ENCODE measurements at regions not wholly inside any gene's neighbourhood (a gene's known extent, or its start where the extent isn't known, plus 50 kb on each side); places are given as distances from the start of the nearest gene placed in this dataset.

DNA sequence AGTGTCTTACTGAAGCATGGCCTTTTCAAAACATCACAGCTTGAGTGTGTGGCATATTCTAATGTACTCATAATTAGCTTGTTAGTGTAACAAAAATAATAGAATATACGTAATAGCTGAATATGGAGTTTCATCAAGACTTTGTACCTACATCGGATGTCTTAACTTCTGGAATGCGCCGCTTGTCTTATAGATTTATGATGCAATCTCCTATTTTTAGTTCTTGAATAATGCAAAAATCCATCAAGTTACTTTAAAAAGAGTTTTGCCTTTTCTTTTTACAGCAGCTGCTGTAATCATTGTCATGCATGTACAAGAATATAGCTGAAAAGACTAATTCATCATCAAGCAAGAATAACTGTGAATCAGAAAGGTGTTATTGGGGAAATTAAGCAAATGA, 140.7 kb upstream of the SCN7A start:
- Histone ChIP-seq H3K79me2 (ENCODE audit: insufficient read depth, low read length) (no peaks in the 10 kb centered on the region), H3K9me2 (ENCODE audit: low read depth, low read length) (no peaks in the 10 kb centered on the region), H3K27ac (ENCODE audit: low read depth, low read length, poor library complexity, severe bottlenecking) (no peak overlapping the region), H3K4me1 (ENCODE audit: insufficient read depth, low read length, severe bottlenecking) (no peaks in the 10 kb centered on the region), H3K27me3 (ENCODE audit: insufficient read depth, low read length) (no peaks in the 10 kb centered on the region), H4K20me1 (ENCODE audit: insufficient read depth, low read length) (no peaks in the 10 kb centered on the region), H3K9me3 (ENCODE audit: low read length) (no peaks in the 10 kb centered on the region), H3K4me2 (ENCODE audit: low read length) (no peak overlapping the region), H2AFZ (ENCODE audit: low read length) (no peak overlapping the region), H3K4me3 (ENCODE audit: low read depth, low read length, poor library complexity, severe bottlenecking) (no peak overlapping the region), H3K36me3 (ENCODE audit: insufficient read depth, low read length) (no peaks in the 10 kb centered on the region), H3F3A (ENCODE audit: insufficient read depth, low read length) (no peaks in the 10 kb centered on the region), H3K9ac (ENCODE audit: low read length) (no peak overlapping the region)
- TF ChIP-seq, protein P1, sequence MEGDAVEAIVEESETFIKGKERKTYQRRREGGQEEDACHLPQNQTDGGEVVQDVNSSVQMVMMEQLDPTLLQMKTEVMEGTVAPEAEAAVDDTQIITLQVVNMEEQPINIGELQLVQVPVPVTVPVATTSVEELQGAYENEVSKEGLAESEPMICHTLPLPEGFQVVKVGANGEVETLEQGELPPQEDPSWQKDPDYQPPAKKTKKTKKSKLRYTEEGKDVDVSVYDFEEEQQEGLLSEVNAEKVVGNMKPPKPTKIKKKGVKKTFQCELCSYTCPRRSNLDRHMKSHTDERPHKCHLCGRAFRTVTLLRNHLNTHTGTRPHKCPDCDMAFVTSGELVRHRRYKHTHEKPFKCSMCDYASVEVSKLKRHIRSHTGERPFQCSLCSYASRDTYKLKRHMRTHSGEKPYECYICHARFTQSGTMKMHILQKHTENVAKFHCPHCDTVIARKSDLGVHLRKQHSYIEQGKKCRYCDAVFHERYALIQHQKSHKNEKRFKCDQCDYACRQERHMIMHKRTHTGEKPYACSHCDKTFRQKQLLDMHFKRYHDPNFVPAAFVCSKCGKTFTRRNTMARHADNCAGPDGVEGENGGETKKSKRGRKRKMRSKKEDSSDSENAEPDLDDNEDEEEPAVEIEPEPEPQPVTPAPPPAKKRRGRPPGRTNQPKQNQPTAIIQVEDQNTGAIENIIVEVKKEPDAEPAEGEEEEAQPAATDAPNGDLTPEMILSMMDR (IDR thresholded peaks at IDR 0.05; ENCODE audit: low read length): no peak
- no peak for TF ChIP-seq EZH2 (IDR thresholded peaks at IDR 0.05; ENCODE audit: borderline replicate concordance, low read length)

DNA sequence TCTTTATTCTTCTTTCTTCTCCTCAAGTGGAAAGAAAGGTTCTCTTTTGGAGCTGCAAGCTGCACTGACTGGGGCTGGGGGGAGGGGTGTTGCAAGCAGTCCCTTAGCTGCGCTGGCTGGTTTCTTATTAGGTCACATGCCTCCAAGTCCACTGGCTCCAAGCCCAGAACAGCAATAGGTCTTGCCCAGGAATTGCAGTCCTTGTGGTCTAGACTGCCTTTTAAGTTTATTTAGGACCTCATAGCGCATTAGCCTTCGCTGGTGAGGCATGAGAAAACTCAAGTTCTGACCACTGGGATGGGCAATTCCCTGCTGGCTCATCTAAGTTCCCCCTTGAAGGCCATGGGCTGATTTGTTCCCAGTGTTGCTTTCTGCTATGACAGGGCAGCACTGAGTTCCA, 138.6 kb upstream of the SCN7A start:
- Histone ChIP-seq H3K36me3 (ENCODE audit: insufficient read depth, low read length) (no peaks in the 10 kb centered on the region), H3K4me3 (ENCODE audit: low read depth, low read length, poor library complexity, severe bottlenecking) (no peak overlapping the region), H3K27me3 (ENCODE audit: insufficient read depth, low read length) (no peaks in the 10 kb centered on the region), H3K9me3 (ENCODE audit: low read length) (no peaks in the 10 kb centered on the region), H3K27ac (ENCODE audit: low read depth, low read length, poor library complexity, severe bottlenecking) (no peak overlapping the region), H3K4me1 (ENCODE audit: insufficient read depth, low read length, severe bottlenecking) (no peaks in the 10 kb centered on the region), H4K20me1 (ENCODE audit: insufficient read depth, low read length) (no peaks in the 10 kb centered on the region), H3K9me2 (ENCODE audit: low read depth, low read length) (no peaks in the 10 kb centered on the region), H3K9ac (ENCODE audit: low read length) (no peak overlapping the region), H2AFZ (ENCODE audit: low read length) (no peak overlapping the region), H3K79me2 (ENCODE audit: insufficient read depth, low read length) (no peaks in the 10 kb centered on the region), H3F3A (ENCODE audit: insufficient read depth, low read length) (no peaks in the 10 kb centered on the region), H3K4me2 (ENCODE audit: low read length) (no peak overlapping the region)
- TF ChIP-seq EZH2 (IDR thresholded peaks at IDR 0.05; ENCODE audit: borderline replicate concordance, low read length): no peak
- TF ChIP-seq, protein P1 (IDR thresholded peaks at IDR 0.05; ENCODE audit: low read length): no peak

DNA sequence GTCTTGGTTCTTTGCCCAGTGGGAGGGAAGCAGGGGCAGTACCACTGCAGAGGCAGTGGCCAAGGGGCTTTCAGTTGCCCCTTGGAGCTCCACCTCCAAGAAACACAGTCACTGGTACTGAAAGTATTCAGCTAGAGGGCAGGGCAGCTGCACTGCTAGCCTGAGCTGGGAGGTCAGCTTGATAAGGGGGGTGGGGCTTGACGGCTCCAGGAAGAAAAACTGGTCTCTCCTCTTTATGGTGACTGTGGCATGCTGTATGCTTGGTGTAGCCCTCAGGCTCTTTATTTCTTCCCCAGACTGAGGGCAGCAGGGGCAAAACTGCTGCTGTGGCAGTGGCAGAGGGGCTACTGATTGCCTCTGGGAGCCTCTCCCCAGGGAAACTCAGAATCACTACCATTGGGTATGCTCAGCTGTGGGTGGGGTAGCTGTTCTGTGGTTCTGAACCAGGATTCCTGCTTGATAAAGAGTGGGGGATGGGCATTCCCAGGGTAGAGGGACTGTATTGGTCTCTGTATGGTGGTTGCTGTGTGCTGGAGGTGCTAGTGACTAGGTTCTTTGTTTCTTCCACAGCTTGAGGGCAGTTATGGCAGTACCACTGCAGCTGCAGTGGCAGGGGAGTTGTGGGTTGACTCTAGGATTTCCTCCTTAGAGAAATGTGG, 134.6 kb upstream of the SCN7A start:
- no peaks in the 10 kb centered on the region for H3K9me3 ChIP-seq (ENCODE audit: low read length)
- no peaks in the 10 kb centered on the region for H3K27me3 ChIP-seq (ENCODE audit: insufficient read depth, low read length)
- no peaks in the 10 kb centered on the region for H3K79me2 ChIP-seq (ENCODE audit: insufficient read depth, low read length)
- H4K20me1 ChIP-seq (ENCODE audit: insufficient read depth, low read length): no peaks in the 10 kb centered on the region
- H2AFZ ChIP-seq (ENCODE audit: low read length): no peak overlapping the region
- H3K36me3 ChIP-seq (ENCODE audit: insufficient read depth, low read length): no peaks in the 10 kb centered on the region
- H3F3A ChIP-seq (ENCODE audit: insufficient read depth, low read length): no peaks in the 10 kb centered on the region
- H3K27ac ChIP-seq (ENCODE audit: low read depth, low read length, poor library complexity, severe bottlenecking): no peak overlapping the region
- TF ChIP-seq EZH2 (IDR thresholded peaks at IDR 0.05; ENCODE audit: borderline replicate concordance, low read length): no peak
- TF ChIP-seq, protein P1 (IDR thresholded peaks at IDR 0.05; ENCODE audit: low read length): no peak
- H3K9ac ChIP-seq (ENCODE audit: low read length): no peak overlapping the region
- H3K4me3 ChIP-seq (ENCODE audit: low read depth, low read length, poor library complexity, severe bottlenecking): no peak overlapping the region
- no peaks in the 10 kb centered on the region for H3K4me1 ChIP-seq (ENCODE audit: insufficient read depth, low read length, severe bottlenecking)
- H3K9me2 ChIP-seq (ENCODE audit: low read depth, low read length): no peaks in the 10 kb centered on the region
- no peak overlapping the region for H3K4me2 ChIP-seq (ENCODE audit: low read length)

All from OCI-LY1 (cell line).